ENCODE measurements at regions not wholly inside any gene's neighbourhood (a gene's known extent, or its start where the extent isn't known, plus 50 kb on each side); places are given as distances from the start of the nearest gene placed in this dataset.

DNA sequence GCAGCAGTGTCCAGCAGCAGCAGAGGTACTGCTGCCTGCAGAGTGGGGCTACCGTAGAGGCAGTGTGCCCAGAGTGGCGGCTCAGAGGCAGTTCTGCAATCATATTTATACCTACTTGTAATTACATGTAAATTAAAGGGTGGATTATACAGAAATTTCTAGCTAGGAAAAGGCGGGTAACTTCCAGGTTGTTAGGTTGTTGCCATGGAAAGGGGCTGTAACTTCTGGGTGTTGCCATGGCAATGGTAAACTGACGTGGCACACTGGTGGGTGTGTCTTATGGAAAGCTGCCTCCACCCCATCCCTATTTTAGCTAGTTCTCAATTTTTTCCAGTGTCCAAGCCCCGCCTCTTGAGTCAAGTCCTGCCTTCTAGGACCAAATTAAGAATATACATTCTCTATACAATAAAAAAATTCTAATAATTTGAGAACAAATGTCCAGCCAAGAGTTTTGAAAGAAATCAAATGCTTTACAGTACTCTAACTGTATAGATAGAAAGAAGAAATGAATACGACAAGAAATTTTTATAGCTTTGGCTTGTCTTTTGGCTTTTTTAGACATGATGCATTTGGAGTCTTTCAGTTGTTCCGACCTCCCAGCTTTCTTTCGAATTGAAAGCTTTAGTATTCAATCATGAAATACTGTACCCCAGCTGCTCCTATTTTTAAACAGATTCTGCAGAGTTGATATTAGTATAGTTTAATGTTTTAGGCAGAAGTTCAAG, 816.6 kb downstream of the DIAPH3 start:
- DNase-seq (ENCODE audit: low spot score): no peak
- no peak for ATAC-seq (ENCODE audit: low FRiP score)
- TF ChIP-seq, protein P1, sequence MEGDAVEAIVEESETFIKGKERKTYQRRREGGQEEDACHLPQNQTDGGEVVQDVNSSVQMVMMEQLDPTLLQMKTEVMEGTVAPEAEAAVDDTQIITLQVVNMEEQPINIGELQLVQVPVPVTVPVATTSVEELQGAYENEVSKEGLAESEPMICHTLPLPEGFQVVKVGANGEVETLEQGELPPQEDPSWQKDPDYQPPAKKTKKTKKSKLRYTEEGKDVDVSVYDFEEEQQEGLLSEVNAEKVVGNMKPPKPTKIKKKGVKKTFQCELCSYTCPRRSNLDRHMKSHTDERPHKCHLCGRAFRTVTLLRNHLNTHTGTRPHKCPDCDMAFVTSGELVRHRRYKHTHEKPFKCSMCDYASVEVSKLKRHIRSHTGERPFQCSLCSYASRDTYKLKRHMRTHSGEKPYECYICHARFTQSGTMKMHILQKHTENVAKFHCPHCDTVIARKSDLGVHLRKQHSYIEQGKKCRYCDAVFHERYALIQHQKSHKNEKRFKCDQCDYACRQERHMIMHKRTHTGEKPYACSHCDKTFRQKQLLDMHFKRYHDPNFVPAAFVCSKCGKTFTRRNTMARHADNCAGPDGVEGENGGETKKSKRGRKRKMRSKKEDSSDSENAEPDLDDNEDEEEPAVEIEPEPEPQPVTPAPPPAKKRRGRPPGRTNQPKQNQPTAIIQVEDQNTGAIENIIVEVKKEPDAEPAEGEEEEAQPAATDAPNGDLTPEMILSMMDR (IDR thresholded peaks at IDR 0.05): no peak

DNA sequence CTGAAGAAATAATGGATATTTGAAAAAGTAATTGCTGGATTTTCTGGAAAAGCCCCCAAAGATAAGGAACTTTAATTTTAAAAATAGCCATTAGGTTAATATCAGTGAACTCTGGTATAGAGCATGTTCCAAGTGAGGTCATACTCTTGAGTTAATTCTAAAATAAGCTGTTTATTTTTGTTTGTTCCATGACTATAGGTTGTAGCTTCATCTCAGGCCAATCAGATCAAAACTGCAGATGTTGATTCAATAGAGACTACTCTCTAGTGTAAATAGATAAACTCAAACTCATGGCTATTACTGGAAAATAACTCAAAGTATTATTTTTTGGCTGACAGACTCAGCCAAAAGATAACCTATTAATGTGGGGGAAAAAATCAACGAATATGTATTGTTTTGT, 815.1 kb downstream of the DIAPH3 start:
- no peak for ATAC-seq (ENCODE audit: low FRiP score)
- TF ChIP-seq, protein P1 (IDR thresholded peaks at IDR 0.05): no peak
- DNase-seq (ENCODE audit: low spot score): no peak

DNA sequence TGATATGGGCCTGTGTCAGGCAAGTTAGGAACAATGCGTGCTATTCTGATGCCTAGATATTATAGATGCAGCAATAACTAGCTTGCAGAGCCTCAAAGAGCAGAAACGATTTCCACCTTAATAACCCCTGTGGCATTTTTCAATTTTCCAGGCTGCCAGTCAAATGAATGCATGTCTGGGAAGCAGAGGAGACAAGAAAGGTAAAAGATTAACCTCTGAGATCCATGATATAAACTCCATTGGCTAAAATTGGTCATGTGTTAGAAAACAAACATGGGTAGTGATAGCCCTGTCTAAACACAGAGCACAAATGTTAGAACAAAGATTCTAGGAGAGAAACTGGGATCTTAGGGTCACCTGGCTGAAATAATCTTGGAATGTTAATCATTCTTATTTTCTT, 811.1 kb downstream of the DIAPH3 start:
- ATAC-seq (ENCODE audit: low FRiP score) (no peak), DNase-seq (ENCODE audit: low spot score) (no peak)
- TF ChIP-seq, protein P1 (IDR thresholded peaks at IDR 0.05): no peak

DNA sequence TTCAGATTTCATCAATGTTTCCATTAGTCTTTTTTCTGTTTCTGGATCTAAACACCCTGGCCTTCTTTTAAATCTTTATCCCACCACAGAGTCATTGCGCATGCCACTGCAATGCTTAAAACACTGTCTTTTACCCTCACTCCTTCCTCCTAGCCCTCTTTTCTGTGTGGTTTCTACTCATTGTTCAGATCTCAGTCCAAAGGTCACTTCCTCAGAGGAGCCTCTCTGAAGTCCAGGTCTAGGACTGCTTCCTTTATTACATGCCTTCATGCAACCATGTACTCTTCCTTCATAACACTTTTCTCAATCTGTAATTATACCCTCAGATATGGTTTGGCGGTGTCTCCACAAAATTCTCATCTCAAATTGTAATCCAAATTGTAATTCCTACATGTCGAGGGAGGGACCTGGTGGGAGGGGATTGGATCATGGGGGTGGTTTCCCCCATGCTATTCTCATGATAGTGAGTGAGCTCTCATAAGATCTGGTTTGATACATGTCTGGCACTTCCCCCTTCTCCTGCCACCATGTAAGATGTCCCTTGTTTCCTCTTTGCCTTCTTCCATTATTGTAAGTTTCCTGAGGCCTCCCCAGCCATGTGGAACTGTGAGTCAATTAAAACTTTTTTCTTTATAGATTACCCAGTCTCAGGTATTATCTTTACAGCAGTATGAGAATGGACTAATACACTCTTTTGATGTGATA, 808.9 kb downstream of the DIAPH3 start:
- TF ChIP-seq, protein P1 (IDR thresholded peaks at IDR 0.05): no peak
- no peak for ATAC-seq (ENCODE audit: low FRiP score)
- DNase-seq (ENCODE audit: low spot score): no peak

DNA sequence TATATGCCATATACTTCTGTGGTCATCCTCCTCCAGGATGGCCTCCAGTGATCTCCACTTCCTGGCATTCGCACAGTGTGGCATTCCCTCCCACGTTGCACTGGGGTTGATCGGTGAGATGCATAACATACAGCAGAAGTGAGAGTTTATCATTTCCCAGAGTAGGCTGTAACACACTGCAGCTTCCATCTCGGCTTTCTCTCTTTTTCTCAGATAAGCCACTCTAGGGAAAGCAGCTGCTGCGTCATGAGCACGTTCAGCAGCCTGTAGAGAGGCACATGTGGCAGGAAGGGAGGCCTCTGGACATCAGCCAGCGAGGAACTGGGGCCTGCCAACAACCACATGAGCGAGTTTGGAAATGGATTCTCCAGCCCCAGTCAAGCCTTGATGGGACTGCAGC, 807.1 kb downstream of the DIAPH3 start:
- ATAC-seq (ENCODE audit: low FRiP score) (peak; percentile 60), DNase-seq (ENCODE audit: low spot score) (no peak)
- TF ChIP-seq, protein P1 (IDR thresholded peaks at IDR 0.05): no peak

DNA sequence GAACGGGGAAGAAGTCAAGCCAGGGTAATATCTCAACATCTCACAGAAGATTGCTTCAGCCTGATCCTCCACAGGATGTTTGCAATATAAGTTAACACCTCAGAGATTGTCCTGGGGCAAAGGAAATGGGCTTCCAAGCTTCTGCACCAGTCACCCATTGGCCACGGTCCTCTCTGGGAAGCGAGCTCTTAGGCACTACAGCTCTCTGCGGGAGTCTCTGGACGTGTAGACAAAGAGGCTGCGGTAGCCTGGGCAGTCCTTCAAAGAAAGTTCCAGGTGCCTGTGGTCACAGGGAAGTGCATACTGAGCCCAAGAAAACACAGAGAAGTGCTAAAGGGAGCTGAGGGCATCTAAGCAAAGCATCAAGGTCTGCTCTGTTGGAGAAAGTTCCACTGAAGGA, 805.7 kb downstream of the DIAPH3 start:
- DNase-seq (ENCODE audit: low spot score) (no peak), ATAC-seq (ENCODE audit: low FRiP score) (no peak)
- TF ChIP-seq, protein P1 (IDR thresholded peaks at IDR 0.05): no peak

DNA sequence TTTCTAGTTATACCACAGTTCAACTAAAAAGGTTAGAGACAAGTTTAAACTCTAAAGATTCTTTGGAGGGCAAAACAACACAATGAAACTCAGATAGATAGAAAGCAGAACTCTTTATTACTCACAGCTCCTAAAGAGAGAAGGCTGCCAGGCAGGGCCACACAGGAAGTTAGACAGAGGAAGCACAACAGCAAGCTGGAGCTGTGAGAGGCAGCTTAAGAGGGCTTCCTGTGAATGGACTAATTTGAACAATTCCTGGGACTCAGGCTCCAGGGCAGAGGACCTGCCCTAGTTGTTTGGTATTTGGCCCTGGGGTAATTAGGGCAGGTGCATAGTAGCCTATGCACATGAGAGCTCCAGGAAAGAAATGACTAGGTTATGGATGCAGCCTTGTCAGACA, 803.6 kb downstream of the DIAPH3 start:
- TF ChIP-seq, protein P1 (IDR thresholded peaks at IDR 0.05): no peak
- ATAC-seq (ENCODE audit: low FRiP score) (no peak), DNase-seq (ENCODE audit: low spot score) (no peak)
